ENCODE measurements at regions not wholly inside any gene's neighbourhood (a gene's known extent, or its start where the extent isn't known, plus 50 kb on each side); places are given as distances from the start of the nearest gene placed in this dataset.

- no peaks in the 10 kb centered on the region for H3K4me1 Mint-ChIP-seq (ENCODE audit: low read depth, unreplicated experiment)
- intact Hi-C loops (cut with micrococcal nuclease; ENCODE audit: unreplicated experiment) = no loop called here
- no peaks in the 10 kb centered on the region for H3K36me3 Mint-ChIP-seq (ENCODE audit: insufficient read depth, unreplicated experiment)
- CTCF ChIA-PET = no interaction called here
- peaks cover 59% of the 10 kb centered on the region for H3K27me3 Mint-ChIP-seq (ENCODE audit: unreplicated experiment)
- H3K27ac Mint-ChIP-seq (ENCODE audit: unreplicated experiment) = no peak overlapping the region
- no peaks in the 10 kb centered on the region for H3K9me3 Mint-ChIP-seq (ENCODE audit: low read depth, unreplicated experiment)
- H3K4me3 Mint-ChIP-seq (ENCODE audit: low read depth, unreplicated experiment) = no peak overlapping the region
- TF ChIP-seq CTCF (IDR thresholded peaks at IDR 0.05; ENCODE audit: unreplicated experiment) = no peak
- BruUV-seq (replicated peaks) = no TSS peak
- DNase-seq = no peak
Observed at GRCh38 chr5:135694906-135695305, 116.1 kb upstream of the CXCL14 start.

- no peak for DNase-seq
- H3K27ac Mint-ChIP-seq (ENCODE audit: unreplicated experiment) = no peak overlapping the region
- intact Hi-C loops (cut with micrococcal nuclease; ENCODE audit: unreplicated experiment) = no loop called here
Observed at GRCh38 chr5:135694012-135694411, 115.2 kb upstream of the CXCL14 start.

GRCh38 chr5:135693371-135693955, 114.7 kb upstream of the CXCL14 start:
- intact Hi-C loops (cut with micrococcal nuclease; ENCODE audit: unreplicated experiment) = no loop called here
- no peak for TF ChIP-seq CTCF (IDR thresholded peaks at IDR 0.05; ENCODE audit: unreplicated experiment)
- no peak overlapping the region for H3K27ac Mint-ChIP-seq (ENCODE audit: unreplicated experiment)

More at GRCh38 chr5:135694012-135694411, 115.2 kb upstream of the CXCL14 start:
- Mint-ChIP-seq H3K4me1 (ENCODE audit: low read depth, unreplicated experiment) (no peaks in the 10 kb centered on the region), H3K4me3 (ENCODE audit: low read depth, unreplicated experiment) (no peak overlapping the region), H3K36me3 (ENCODE audit: insufficient read depth, unreplicated experiment) (no peaks in the 10 kb centered on the region), H3K27me3 (ENCODE audit: unreplicated experiment) (peaks cover 68% of the 10 kb centered on the region), H3K9me3 (ENCODE audit: low read depth, unreplicated experiment) (no peaks in the 10 kb centered on the region)
- CTCF ChIA-PET = no interaction called here
- no TSS peak for BruUV-seq (replicated peaks)
- TF ChIP-seq CTCF (IDR thresholded peaks at IDR 0.05; ENCODE audit: unreplicated experiment) = no peak

GRCh38 chr5:135691044-135691443, 112.3 kb upstream of the CXCL14 start:
- intact Hi-C loops (cut with micrococcal nuclease; ENCODE audit: unreplicated experiment) = no loop called here
- no peak overlapping the region for H3K4me3 Mint-ChIP-seq (ENCODE audit: low read depth, unreplicated experiment)
- H3K27ac Mint-ChIP-seq (ENCODE audit: unreplicated experiment) = no peak overlapping the region
- H3K36me3 Mint-ChIP-seq (ENCODE audit: insufficient read depth, unreplicated experiment) = no peaks in the 10 kb centered on the region
- H3K27me3 Mint-ChIP-seq (ENCODE audit: unreplicated experiment) = peaks cover 78% of the 10 kb centered on the region
- H3K4me1 Mint-ChIP-seq (ENCODE audit: low read depth, unreplicated experiment) = no peaks in the 10 kb centered on the region
- no peak for DNase-seq
- no TSS peak for BruUV-seq (replicated peaks)
- H3K9me3 Mint-ChIP-seq (ENCODE audit: low read depth, unreplicated experiment) = no peaks in the 10 kb centered on the region
- no peak for TF ChIP-seq CTCF (IDR thresholded peaks at IDR 0.05; ENCODE audit: unreplicated experiment)
- CTCF ChIA-PET = interaction anchor here (0.9 to 1.7 kb wide), 2 partner anchors 11 to 14 kb away, joined by 4 read pairs; no protein-coding TSS in a partner anchor

More at GRCh38 chr5:135693371-135693955, 114.7 kb upstream of the CXCL14 start:
- peaks cover 73% of the 10 kb centered on the region for H3K27me3 Mint-ChIP-seq (ENCODE audit: unreplicated experiment)
- CTCF ChIA-PET = interaction anchor here (1.4 kb wide), 1 partner anchor 13 kb away, joined by 3 read pairs; no protein-coding TSS in a partner anchor
- no peaks in the 10 kb centered on the region for H3K9me3 Mint-ChIP-seq (ENCODE audit: low read depth, unreplicated experiment)
- no peak overlapping the region for H3K4me3 Mint-ChIP-seq (ENCODE audit: low read depth, unreplicated experiment)
- BruUV-seq (replicated peaks) = no TSS peak
- H3K36me3 Mint-ChIP-seq (ENCODE audit: insufficient read depth, unreplicated experiment) = no peaks in the 10 kb centered on the region
- H3K4me1 Mint-ChIP-seq (ENCODE audit: low read depth, unreplicated experiment) = no peaks in the 10 kb centered on the region
- DNase-seq = no peak

Data from Calu3 (cell line).